ENCODE measurements at regions not wholly inside any gene's neighbourhood (a gene's known extent, or its start where the extent isn't known, plus 50 kb on each side); places are given as distances from the start of the nearest gene placed in this dataset.

- H3K27me3 ChIP-seq (replicated peaks; ENCODE audit: control insufficient read depth, insufficient read depth, low read length) = no peaks in the 10 kb centered on the region
- DNase-seq = no peak
- no peaks in the 10 kb centered on the region for H3K36me3 Mint-ChIP-seq (ENCODE audit: insufficient read depth, unreplicated experiment)
- intact Hi-C loops (cut with micrococcal nuclease; ENCODE audit: unreplicated experiment) = loop anchor here (5.0 to 10.0 kb wide), 2 partner anchors 362 to 985 kb away; no protein-coding TSS in a partner anchor
- H3K27ac Mint-ChIP-seq (ENCODE audit: unreplicated experiment) = no peak overlapping the region
- ChIA-PET POLR2A (no interaction called here), CTCF (no interaction called here)
- H3K27me3 Mint-ChIP-seq (ENCODE audit: insufficient read depth, unreplicated experiment) = no peaks in the 10 kb centered on the region
- no peak overlapping the region for H3K4me3 ChIP-seq (ENCODE audit: low read depth, low read length)
- H3K36me3 ChIP-seq (ENCODE audit: control insufficient read depth, insufficient read depth, low read length) = no peaks in the 10 kb centered on the region
- TF ChIP-seq, protein P1, sequence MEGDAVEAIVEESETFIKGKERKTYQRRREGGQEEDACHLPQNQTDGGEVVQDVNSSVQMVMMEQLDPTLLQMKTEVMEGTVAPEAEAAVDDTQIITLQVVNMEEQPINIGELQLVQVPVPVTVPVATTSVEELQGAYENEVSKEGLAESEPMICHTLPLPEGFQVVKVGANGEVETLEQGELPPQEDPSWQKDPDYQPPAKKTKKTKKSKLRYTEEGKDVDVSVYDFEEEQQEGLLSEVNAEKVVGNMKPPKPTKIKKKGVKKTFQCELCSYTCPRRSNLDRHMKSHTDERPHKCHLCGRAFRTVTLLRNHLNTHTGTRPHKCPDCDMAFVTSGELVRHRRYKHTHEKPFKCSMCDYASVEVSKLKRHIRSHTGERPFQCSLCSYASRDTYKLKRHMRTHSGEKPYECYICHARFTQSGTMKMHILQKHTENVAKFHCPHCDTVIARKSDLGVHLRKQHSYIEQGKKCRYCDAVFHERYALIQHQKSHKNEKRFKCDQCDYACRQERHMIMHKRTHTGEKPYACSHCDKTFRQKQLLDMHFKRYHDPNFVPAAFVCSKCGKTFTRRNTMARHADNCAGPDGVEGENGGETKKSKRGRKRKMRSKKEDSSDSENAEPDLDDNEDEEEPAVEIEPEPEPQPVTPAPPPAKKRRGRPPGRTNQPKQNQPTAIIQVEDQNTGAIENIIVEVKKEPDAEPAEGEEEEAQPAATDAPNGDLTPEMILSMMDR (IDR thresholded peaks at IDR 0.05; ENCODE audit: insufficient read depth in 1 of 2, low read depth in 1 of 2, low read length in 1 of 2, severe bottlenecking in 1 of 2, unreplicated experiment in 1 of 2) = no peak
- H3K4me1 Mint-ChIP-seq (ENCODE audit: low read depth, unreplicated experiment) = no peaks in the 10 kb centered on the region
- BruUV-seq (replicated peaks) = no TSS peak
- no peak overlapping the region for H3K4me3 Mint-ChIP-seq (ENCODE audit: unreplicated experiment)
- H3K9me3 ChIP-seq = no peaks in the 10 kb centered on the region
- no peaks in the 10 kb centered on the region for H3K4me1 ChIP-seq
- no peaks in the 10 kb centered on the region for H3K9me3 Mint-ChIP-seq (ENCODE audit: unreplicated experiment)
Measured at GRCh38 chr10:65719790-65720189, 1206.0 kb upstream of the LRRTM3 start.

DNA sequence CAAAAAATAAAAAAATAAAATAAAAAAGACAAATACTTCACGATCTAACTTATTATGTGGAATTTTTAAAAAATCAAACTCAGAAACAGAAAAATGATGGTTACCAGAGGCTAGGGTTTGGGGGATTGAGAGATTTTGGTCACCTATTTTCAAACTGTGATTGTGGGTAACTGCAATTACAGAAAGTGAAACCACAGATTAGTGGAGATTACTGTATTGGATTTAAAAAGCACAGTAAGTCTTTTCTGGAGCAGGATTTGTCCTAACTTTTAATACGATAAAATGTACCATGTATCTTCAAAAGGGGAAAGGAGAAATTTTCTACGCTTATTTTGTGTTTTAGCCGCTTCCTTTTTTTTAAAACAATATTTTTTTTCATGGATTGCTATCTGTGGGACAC is 1204.9 kb upstream of the LRRTM3 start:
- no peak overlapping the region for H3K4me3 ChIP-seq (ENCODE audit: low read depth, low read length)

DNA sequence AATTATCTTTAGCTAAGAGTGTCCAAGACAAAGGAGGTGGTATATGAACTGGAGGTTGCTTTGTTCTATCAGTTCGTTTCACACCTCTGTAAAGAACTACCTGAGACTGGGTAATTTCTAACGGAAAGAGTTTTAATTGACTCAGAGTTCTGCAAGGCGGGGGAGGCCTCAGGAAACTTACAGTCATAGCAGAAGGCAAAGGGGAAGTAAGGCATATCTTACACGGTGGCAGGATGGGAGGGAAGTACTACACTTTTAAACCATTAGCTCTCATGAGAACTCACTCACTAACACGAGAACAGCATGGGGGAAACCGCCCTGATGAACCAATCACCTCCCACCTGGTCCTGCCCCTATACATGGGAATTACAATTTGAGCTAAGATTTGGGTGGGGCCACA is 1202.3 kb upstream of the LRRTM3 start:
- H3K4me1 Mint-ChIP-seq (ENCODE audit: low read depth, unreplicated experiment) = no peaks in the 10 kb centered on the region
- TF ChIP-seq, protein P1 (IDR thresholded peaks at IDR 0.05; ENCODE audit: insufficient read depth in 1 of 2, low read depth in 1 of 2, low read length in 1 of 2, severe bottlenecking in 1 of 2, unreplicated experiment in 1 of 2) = no peak
- Histone ChIP-seq H3K9me3 (no peaks in the 10 kb centered on the region), H3K4me3 (ENCODE audit: low read depth, low read length) (no peak overlapping the region), H3K36me3 (ENCODE audit: control insufficient read depth, insufficient read depth, low read length) (no peaks in the 10 kb centered on the region), H3K27me3 (replicated peaks; ENCODE audit: control insufficient read depth, insufficient read depth, low read length) (no peaks in the 10 kb centered on the region), H3K4me1 (no peaks in the 10 kb centered on the region)
- intact Hi-C loops (cut with micrococcal nuclease; ENCODE audit: unreplicated experiment) = loop anchor here (5.0 kb wide), 1 partner anchor 366 kb away; no protein-coding TSS in a partner anchor
- H3K27ac Mint-ChIP-seq (ENCODE audit: unreplicated experiment) = no peak overlapping the region
- ChIA-PET CTCF (no interaction called here), POLR2A (no interaction called here)
- DNase-seq = no peak
- no peaks in the 10 kb centered on the region for H3K9me3 Mint-ChIP-seq (ENCODE audit: unreplicated experiment)
- no TSS peak for BruUV-seq (replicated peaks)
- no peaks in the 10 kb centered on the region for H3K36me3 Mint-ChIP-seq (ENCODE audit: insufficient read depth, unreplicated experiment)
- no peak overlapping the region for H3K4me3 Mint-ChIP-seq (ENCODE audit: unreplicated experiment)
- H3K27me3 Mint-ChIP-seq (ENCODE audit: insufficient read depth, unreplicated experiment) = no peaks in the 10 kb centered on the region

More for the DNA sequence above, 1204.9 kb upstream of the LRRTM3 start:
- H3K4me3 Mint-ChIP-seq (ENCODE audit: unreplicated experiment) = no peak overlapping the region
- CTCF ChIA-PET = no interaction called here
- intact Hi-C loops (cut with micrococcal nuclease; ENCODE audit: unreplicated experiment) = loop anchor here (5.0 kb wide), 1 partner anchor 364 kb away; no protein-coding TSS in a partner anchor
- no peaks in the 10 kb centered on the region for H3K36me3 Mint-ChIP-seq (ENCODE audit: insufficient read depth, unreplicated experiment)
- no peaks in the 10 kb centered on the region for H3K9me3 Mint-ChIP-seq (ENCODE audit: unreplicated experiment)
- TF ChIP-seq, protein P1 (IDR thresholded peaks at IDR 0.05; ENCODE audit: insufficient read depth in 1 of 2, low read depth in 1 of 2, low read length in 1 of 2, severe bottlenecking in 1 of 2, unreplicated experiment in 1 of 2) = no peak
- POLR2A ChIA-PET = no interaction called here
- no peak for DNase-seq
- H3K27me3 Mint-ChIP-seq (ENCODE audit: insufficient read depth, unreplicated experiment) = no peaks in the 10 kb centered on the region
- no peak overlapping the region for H3K27ac Mint-ChIP-seq (ENCODE audit: unreplicated experiment)
- H3K4me1 Mint-ChIP-seq (ENCODE audit: low read depth, unreplicated experiment) = no peaks in the 10 kb centered on the region
- no TSS peak for BruUV-seq (replicated peaks)
- Histone ChIP-seq H3K27me3 (replicated peaks; ENCODE audit: control insufficient read depth, insufficient read depth, low read length) (no peaks in the 10 kb centered on the region), H3K36me3 (ENCODE audit: control insufficient read depth, insufficient read depth, low read length) (no peaks in the 10 kb centered on the region), H3K4me1 (no peaks in the 10 kb centered on the region), H3K9me3 (no peaks in the 10 kb centered on the region)

Data from Caco-2 (cell line).